Stimulated activated CD4-positive, alpha-beta T cell treated with anti-CD3 and anti-CD28 coated beads, Interleukin-15, amount 100 ng/mL, for 24 hours (primary cell): ENCODE measurements at regions not wholly inside any gene's neighbourhood (a gene's known extent, or its start where the extent isn't known, plus 50 kb on each side); places are given as distances from the start of the nearest gene placed in this dataset.
"Not testable (repeated sequence)": the region's sequence is repeated elsewhere in the genome, so short reads cannot be mapped to it uniquely, and the experiment has no call there.

Source experiments
- DNase-seq: peaks from one replicate; pipeline ENCODE4 v3.0.0-alpha.2; 2020

DNA sequence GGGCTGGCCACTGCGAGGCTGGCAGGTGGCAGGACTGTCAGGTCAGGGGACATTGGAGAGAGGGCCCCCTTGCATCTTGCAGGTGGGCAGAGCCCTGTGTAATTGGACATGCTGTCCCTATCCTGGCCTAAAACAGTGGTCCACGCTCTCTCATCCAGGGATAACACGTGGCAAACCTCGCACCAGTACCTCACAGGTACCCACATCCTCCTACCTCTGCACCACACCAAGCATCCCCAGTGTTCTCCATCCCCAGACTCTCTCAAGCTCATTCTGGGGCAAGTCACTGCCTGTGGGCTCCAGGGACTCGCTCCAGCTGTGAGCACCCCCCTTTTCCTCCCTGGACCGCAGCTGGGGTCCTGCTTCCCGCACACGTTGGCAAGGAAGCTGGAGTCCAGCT, 212.3 kb upstream of the LRRC61 start:
- DNase-seq: not testable (repeated sequence)

DNA sequence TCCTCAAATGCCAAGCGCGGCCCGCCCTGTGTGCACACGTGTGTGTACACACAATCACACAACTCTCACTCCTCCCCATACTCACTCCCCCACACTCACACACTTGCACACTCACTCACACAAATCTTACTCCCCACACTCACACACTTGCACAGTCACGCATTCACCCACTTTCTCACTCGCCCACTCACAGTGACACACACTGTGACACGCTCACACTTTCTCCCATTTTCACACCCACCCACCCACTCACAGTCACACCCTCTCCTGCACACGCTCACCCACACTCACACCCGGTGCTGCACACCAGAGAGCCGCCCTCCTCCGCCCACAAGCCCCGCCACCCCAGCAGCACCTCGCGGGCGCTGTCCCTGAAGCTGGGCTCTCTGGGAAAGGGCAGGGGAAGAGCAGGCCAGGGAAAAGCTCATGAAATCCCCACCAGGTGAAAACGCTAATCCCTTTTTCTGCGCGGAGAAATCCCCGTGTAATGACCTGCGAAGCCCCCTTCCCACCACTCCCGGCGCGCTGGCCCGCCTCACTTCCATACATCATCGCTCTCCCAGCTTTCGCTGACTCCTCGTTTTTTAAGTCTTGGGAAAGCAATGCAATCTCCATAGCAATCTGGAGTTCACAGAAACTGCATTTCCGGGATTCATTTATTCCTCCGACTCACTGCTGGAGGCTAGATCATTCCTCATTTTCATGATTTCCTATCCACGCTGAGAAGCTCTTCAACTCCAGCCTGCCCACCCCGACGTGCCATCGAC, 211.6 kb upstream of the LRRC61 start:
- DNase-seq: not testable (repeated sequence)

DNA sequence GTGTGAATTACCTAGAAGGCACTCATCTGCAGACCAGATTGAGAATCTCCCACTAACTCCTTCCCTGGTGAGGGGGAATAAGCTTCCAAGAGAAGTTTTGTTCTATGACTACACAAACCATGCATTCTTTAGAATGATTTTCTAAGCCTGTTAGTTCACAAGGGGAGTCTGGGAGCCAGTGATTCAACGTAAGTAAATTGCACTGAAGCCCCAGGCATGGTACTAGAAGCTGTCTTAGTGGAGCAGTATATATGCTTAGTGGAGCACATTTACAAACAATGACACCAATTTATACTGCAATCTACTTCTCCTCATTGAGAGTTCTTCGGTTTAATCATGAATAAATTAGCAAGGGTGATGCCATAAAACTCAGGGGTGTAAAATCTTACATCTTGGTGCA, 209.9 kb upstream of the LRRC61 start:
- DNase-seq: not testable (repeated sequence)

DNA sequence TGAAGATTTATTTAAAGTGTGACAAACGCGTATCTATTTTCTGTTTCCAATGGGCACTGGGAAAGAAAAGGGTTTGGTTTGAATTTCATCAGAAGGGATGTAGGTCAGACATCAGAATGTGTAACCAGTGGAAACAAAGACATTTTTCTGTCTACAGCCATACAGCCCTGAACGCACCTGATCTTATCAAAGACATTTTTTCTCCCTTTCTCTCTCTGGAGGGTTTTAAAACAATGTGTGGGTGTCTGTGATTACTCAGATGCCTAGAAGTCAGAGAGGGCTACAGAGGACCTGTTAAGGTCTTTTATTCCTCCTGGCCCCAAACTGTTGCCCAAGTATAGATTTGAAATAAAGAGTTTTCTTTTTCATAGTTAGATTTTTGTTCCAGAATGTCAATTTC, 208.6 kb upstream of the LRRC61 start:
- DNase-seq: not testable (repeated sequence)

DNA sequence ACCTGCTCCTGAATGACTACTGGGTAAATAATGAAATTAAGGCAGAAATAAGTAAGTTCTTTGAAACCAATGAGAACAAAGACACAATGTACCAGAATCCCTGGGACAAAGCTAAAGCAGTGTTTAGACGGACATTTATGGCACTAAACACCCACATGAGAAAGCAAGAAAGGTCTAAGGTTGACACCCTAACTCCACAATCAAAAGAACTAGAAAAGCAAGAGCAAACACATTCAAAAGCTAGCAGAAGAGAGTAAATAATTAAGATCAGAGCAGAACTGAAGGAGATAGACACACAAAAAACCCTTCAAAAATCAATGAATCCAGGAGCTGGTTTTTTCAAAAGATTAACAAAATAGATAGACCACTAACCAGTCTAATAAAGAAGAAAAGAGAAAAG, 203.2 kb upstream of the LRRC61 start:
- DNase-seq: not testable (repeated sequence)

DNA sequence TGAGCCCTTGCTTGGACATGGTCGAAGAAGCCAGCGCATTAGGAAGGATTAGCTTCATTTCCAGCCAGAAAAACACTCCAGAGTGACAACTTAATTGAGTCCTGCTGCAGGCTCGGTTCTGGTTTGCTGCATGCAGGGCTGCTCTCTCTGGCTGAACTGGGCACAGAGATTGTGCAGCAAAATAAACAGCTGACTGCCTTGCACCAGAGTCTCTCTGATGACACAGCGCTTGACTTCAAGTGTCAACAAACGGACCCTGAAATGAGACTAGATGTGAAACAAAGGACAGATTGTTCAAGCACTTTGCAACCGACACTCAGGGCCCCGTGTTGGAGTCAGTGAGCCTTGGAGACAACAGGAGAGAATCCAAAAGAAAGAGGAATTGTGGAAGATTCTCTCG, 197.3 kb upstream of the LRRC61 start:
- DNase-seq: not testable (repeated sequence)

DNA sequence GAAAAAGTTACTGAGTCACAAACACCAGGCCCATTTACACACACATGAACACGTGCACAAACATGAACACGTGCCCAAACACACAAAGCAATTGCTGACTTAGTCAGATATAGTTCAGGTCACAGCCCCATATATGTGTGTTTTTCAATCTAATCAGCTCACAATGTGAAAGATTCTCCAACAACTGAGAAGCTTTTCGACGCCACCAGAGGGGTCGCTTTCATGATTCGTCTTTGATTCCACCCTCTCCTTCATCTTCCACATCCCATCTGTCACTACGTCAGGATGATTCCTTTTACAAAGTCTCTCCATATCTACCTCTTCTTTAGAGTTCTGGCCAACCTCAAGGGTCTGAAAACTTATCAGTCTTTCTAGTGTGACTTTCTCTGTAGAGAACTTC, 188.7 kb upstream of the LRRC61 start:
- DNase-seq: not testable (repeated sequence)

DNA sequence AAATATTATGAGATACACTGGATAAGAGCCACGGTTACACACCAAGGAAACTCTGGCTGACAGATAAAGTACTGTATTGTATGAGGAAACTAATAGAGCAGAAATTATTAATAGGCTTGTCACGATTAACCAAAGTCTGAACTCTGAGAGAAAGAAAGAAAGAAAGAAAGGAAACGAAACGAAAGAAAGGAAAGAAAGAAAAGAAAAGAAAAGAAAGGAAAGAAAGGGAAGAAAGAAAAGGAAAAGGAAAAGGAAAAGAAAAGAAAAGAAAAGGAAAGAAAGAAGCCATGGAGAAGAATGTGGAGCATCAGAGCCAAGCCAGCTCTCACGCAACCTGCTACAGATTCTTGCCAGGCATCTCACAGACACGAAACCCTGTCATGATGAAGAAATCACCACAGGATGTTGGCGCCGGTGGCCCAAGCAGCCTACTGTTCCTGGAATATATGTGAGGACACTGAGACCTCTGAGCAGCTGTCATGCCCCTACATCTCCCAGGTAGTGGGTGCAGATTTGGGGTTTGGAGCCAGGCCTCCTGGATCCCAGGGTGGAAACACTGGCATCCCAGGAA, 187.4 kb upstream of the LRRC61 start:
- DNase-seq: not testable (repeated sequence)

DNA sequence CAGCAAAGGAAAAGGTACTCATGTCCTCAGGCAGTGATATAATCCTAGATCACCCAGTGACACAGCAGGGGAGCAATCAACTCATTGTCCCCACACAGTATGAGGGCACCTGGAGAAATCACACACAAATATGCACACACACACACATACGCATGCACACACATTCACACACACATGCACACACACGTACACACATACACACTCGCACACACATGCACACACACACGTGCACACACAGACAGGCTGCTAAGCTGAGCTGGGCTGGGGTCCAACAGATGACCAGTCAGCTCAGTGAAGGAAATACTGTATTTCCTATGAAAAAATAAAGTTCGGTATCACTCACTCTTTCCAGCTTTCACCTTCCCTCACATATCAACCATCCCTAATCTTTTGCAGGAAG, 183.3 kb upstream of the LRRC61 start:
- not testable (repeated sequence) for DNase-seq

DNA sequence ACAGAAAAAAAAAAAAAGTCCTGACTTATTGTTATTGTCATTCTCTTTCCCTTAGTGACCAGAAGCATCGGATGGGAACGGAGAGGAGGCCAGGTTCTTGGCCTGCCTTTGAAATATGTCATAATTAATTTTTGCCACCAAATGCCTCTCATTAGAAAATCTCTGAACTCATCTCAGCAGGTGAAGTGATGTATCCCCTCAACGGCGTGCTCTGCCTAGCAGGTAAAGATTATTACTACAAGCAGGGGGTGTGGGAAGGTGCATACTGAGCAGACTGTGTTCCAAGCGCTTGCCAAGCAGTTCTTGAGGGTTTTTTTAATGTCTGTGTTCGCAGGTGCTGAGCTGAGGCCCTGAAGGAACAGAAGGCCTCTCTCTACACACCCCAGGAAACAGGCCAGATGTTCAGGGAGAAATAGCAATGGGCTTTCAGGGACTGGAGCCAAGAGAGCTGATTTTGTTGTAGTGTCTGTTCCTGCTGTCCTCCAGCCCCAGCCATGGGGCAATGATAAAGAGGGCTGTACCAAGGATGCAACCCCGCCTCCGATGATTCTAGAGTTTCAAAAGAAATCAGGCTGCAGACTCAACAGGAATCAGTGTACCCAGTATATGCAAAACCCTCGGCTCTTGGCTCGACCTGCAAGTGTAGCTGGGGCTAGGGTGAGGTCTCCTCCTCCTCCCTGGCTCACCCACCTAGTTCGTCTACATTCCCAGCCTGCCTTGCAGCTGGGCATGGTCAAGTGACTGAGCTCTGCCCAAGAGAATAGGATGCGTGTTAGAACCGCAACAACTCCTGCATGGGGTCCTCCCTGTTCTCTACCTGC, 181.4 kb upstream of the LRRC61 start:
- not testable (repeated sequence) for DNase-seq

DNA sequence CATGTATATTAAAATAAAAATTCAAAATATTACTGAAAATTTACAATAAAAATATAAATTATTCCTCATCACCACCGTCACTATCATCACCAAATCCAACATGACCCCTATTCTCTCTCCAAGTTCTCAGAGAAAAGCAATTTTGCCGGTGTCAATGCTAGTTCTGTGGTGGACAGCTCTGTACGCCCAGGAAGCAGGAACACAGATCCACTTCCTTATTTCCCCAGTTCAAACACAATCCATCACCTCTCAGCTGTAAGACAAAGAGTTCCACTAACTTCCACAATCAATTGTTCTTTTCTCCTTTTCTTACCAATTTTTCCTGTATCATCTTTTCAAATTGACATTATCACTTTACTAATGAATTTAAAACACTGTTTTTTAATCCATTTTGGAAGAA, 177.0 kb upstream of the LRRC61 start:
- DNase-seq: not testable (repeated sequence)

DNA sequence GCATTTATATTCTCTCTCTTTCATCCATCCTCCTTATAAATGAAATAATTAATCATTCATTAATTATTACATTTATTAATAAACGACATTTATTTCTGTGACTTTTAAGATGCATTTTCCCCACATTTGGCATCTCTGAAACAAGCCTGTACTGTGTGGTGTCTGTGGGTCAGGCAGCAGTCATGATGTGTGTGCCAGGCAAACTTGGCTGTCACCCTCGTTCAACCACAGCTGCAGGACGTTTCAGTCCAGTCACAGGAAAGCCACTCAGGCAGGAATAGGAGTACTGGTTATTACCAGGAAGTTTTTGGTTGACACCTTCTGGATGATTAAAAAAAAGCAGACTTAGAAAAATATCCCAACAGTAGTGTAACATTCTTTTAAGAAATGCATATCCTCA, 175.6 kb upstream of the LRRC61 start:
- DNase-seq: not testable (repeated sequence)

DNA sequence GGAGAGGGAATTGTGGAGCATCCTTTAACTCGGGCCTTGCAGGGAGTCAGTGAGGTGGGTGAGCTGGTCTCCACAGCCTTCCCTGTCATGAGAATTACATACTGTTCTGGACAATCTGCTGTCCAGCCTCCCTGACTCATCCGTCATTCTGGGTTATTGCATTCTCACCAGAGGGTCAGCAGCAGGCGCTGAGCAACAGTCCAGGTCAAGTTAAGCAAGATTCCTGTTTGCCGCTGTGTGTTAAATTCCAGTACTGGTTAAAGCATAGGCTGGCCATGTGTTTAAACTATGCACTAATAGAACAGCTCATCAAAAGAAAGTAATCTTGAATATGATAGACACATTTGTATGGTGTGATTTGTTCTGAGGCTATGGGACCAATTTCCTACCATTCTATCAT, 167.1 kb upstream of the LRRC61 start:
- not testable (repeated sequence) for DNase-seq

DNA sequence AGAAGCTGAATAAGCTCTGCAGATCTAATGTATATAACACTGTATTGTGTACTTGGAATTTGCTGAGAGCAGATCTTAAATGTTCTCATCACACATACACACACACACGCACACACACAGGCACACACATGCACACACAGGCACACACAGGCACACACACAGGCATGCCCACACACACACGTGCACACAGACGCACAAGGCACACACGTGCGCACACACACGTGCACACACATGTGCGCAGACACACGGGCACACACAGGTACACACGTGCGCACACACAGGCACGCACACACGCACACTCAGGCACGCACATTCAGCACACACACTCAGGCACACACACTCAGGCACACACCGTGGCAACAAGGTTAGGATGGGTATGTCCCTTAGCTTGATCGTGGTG, 164.5 kb upstream of the LRRC61 start:
- not testable (repeated sequence) for DNase-seq

DNA sequence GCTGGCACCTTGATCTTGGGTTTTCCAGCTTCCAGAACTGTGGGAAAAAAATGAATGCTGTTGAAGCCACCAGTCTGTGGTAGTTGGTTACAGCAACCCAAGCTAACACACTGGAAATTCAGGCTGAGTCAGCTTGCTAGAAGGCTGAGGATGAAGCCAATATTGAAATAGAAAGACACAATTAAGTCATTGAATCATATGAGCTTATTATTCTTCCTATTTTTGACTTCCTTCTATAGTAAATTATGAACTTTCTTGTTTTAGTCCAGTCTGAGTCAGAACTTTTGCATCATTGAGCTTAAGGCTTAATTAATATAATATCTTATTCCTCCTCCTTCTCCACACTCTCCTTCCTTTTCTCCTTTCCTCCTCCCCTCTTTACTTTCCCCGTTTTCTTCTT, 153.6 kb upstream of the LRRC61 start:
- DNase-seq: not testable (repeated sequence)

DNA sequence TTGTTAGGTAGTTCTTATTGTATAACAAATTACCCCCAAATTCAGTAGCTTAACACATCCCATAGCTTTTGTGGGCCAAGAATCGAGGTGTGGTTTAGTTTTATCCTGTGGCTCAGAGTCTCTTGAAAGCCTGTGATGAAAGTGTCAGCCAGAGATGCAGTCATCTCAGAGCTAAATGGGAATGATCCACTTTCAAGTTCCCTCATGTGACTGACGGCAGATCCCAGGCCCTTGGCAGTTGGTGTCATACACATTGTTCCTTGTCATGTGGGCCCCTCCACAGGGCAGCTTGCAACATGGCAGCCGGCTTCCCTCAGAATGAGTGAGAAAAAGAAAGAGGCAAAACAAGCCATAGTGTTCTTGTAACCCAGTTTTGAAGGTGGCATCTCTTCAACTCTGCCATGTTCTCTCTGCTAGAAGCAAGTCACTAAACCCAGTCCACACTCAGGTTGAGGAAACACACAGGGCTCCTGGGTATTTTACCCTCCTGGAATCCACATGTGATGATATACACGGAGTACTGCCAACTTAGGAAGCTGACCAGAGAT, 153.1 kb upstream of the LRRC61 start:
- DNase-seq: not testable (repeated sequence)

DNA sequence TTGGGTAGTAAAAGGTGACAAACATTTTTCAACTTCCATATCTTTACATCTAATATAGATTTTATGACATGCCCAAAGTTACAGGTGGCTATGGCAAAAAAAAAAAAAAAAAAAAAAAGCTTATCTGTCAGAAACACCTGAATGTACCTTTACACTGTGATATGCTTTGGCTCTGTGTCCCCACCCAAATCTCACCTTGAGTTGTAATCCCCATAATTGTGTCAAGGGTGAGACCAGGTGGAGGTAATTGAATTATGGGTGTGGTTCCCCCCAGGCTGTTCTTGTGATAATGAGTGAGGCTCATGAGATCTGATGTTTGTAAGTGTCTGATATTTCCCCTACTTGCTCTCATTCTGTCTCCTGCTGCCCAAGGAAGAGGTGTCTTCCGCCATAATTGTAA, 139.6 kb upstream of the LRRC61 start:
- DNase-seq: not testable (repeated sequence)

DNA sequence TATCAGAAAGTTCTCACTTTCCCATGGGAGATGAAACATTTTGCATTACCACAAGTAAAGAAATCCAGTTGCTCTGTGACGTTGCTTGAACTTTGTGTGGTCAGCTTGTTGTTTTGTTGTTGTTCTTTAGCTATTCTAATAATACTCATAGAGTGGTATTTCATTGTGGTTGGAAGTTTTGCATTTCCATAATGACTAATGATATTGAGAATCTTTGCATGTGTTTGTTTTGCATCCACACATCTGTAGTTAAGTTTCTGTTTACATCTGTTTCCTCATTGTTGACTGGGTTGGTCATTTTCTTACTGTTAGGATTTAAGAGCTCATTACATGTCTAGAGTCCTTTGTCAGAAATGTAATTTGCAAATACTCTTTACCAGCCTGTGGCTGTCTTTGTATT, 133.2 kb upstream of the LRRC61 start:
- DNase-seq: not testable (repeated sequence)

DNA sequence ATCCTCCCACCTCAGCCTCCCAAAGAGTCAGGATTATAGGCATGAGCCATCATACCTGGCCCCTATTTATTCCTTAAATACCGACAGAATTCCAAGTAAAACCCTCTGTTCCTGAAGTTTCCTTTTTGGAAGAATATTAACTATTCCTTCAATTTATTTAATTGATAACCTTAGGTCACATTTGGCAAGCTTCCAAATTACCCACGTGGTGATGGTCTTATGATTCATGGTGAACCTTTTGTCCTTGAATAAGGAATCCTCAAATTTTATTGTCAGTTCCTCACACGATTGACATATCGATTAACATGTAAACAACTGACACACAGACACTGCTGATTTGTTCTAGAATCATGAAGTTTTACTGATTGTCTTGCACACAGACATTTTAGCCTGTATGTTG, 130.6 kb upstream of the LRRC61 start:
- DNase-seq: not testable (repeated sequence)

DNA sequence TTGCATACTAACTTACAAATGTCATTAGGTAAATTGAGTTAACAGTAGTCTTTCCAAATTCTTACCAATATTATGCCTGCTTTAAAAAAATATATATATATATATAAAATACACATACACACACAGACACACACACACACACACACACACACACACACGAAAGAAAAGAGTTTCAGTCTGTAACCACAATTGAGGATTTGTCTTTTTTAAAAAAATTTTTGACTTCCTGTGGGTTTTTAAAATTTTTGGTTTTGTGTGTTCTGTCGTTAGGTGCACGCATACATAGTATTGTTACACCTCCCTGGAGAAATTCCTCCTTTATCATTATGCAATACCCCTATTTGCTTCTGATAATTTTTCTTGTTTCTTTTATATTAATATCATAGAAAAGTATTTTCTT, 129.3 kb upstream of the LRRC61 start:
- peak; percentile 4 for DNase-seq
